Subcutaneous abdominal adipose tissue (tissue), 5 donors: ENCODE measurements at regions not wholly inside any gene's neighbourhood (a gene's known extent, or its start where the extent isn't known, plus 50 kb on each side); places are given as distances from the start of the nearest gene placed in this dataset.
A peak's percentile ranks its signal among the peaks of the same experiment; 100 is the strongest.
"Not testable (repeated sequence)": the region's sequence is repeated elsewhere in the genome, so short reads cannot be mapped to it uniquely, and the experiment has no call there.

ENCODE experiments used
- H3K27ac ChIP-seq: one replicate; pipeline ENCODE4 v1.7.0; 2013; ENCODE audit warnings: low read depth, mild to moderate bottlenecking, inconsistent platforms, low read length, moderate library complexity
- H3K27me3 ChIP-seq, 5 donors: one replicate each; pipeline ENCODE4 v1.7.0; 2013; ENCODE audit warnings: low read length in 5 of 5, inconsistent platforms in 1 of 5; ENCODE audit not compliant: control insufficient read depth in 5 of 5, insufficient read depth in 4 of 5
- H3K36me3 ChIP-seq, 5 donors: one replicate each; pipeline ENCODE4 v1.7.0; 2013; ENCODE audit warnings: low read length in 5 of 5; ENCODE audit not compliant: control insufficient read depth in 5 of 5, insufficient read depth in 5 of 5
- H3K4me1 ChIP-seq, 5 donors: one replicate each; pipeline ENCODE4 v1.7.0; 2013; ENCODE audit warnings: low read length in 5 of 5, mild to moderate bottlenecking in 3 of 5, moderate library complexity in 1 of 5; ENCODE audit not compliant: control insufficient read depth in 5 of 5, insufficient read depth in 5 of 5
- H3K4me3 ChIP-seq, 5 donors: one replicate each; pipeline ENCODE4 v1.7.0; 2013; ENCODE audit warnings: low read length in 5 of 5, low read depth in 1 of 5
- H3K9ac ChIP-seq, 5 donors: one replicate each; pipeline ENCODE4 v1.7.0; 2013; ENCODE audit warnings: low read length in 5 of 5, mild to moderate bottlenecking in 4 of 5, moderate library complexity in 3 of 5
- H3K9me3 ChIP-seq, 5 donors: one replicate each; pipeline ENCODE4 v1.7.0; 2013; ENCODE audit warnings: low read length in 5 of 5; ENCODE audit not compliant: control insufficient read depth in 5 of 5
- donor health status: healthy.
- donor health status: healthy.
- donor health status: healthy.
- donor health status: healthy.
- donor health status: healthy.

GRCh38 chr4:89489921-89490431 is 182.4 kb upstream of the GPRIN3 start:
- H3K4me1 ChIP-seq, H3K9me3 ChIP-seq, H3K27ac ChIP-seq, H3K4me3 ChIP-seq, H3K9ac ChIP-seq, H3K36me3 ChIP-seq, H3K27me3 ChIP-seq: not testable (repeated sequence)

DNA sequence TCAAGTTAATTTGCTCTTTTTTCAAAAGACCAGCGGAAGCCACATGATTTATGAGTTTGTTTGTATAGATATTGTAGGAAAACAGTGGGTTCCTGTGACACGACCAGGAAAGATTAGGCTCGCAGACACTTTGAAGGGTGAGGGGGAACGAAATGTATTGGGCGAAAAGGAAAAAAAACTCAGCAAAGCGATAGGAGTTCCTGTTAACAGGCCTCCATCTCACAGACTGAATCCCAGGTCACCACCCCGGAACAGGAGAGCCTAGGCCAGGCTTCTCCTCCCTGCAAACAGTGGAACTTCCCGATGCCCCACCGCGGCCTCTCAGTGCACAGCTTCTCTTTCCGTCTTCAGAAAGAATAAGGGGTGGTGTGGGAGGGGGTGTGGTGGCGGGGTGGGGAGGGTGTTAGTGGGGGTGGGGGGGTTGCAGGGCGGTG is 181.8 kb upstream of the GPRIN3 start:
- no peaks in the 10 kb centered on the region for H3K27me3 ChIP-seq
- H3K27ac ChIP-seq, result no peak overlapping the region
- H3K4me1 ChIP-seq, result peaks cover 0 to 7% (median 0%) of the 10 kb centered on the region in 5 donors
- H3K4me3 ChIP-seq, result no peak overlapping the region
- no peaks in the 10 kb centered on the region for H3K9me3 ChIP-seq
- H3K9ac ChIP-seq, result no peak overlapping the region
- no peaks in the 10 kb centered on the region for H3K36me3 ChIP-seq

- Histone ChIP-seq H3K27me3 (no peaks in the 10 kb centered on the region), H3K27ac (no peak overlapping the region), H3K36me3 (no peaks in the 10 kb centered on the region), H3K9me3 (no peaks in the 10 kb centered on the region), H3K4me1 (peaks cover 0 to 7% (median 0%) of the 10 kb centered on the region in 5 donors), H3K4me3 (no peak overlapping the region), H3K9ac (no peak overlapping the region)
These were observed 181.1 kb upstream of the GPRIN3 start for GRCh38 chr4:89488736-89489135.

- Histone ChIP-seq H3K4me1 (peaks cover 0 to 7% (median 0%) of the 10 kb centered on the region in 5 donors), H3K36me3 (no peaks in the 10 kb centered on the region), H3K9me3 (no peaks in the 10 kb centered on the region), H3K27ac (no peak overlapping the region), H3K27me3 (no peaks in the 10 kb centered on the region), H3K9ac (no peak overlapping the region), H3K4me3 (no peak overlapping the region)
These were observed 179.1 kb upstream of the GPRIN3 start for GRCh38 chr4:89486673-89487072.

- Histone ChIP-seq H3K9ac (no peak overlapping the region), H3K27me3 (no peaks in the 10 kb centered on the region), H3K4me3 (no peak overlapping the region), H3K27ac (no peak overlapping the region), H3K9me3 (no peaks in the 10 kb centered on the region), H3K36me3 (no peaks in the 10 kb centered on the region), H3K4me1 (peaks cover 0 to 7% (median 0%) of the 10 kb centered on the region in 5 donors)
These were observed 178.4 kb upstream of the GPRIN3 start for GRCh38 chr4:89486042-89486441.

GRCh38 chr4:89483833-89484232 is 176.2 kb upstream of the GPRIN3 start:
- Histone ChIP-seq H3K27ac (no peak overlapping the region), H3K36me3 (no peaks in the 10 kb centered on the region), H3K9ac (no peak overlapping the region), H3K9me3 (no peaks in the 10 kb centered on the region), H3K4me3 (no peak overlapping the region), H3K27me3 (no peaks in the 10 kb centered on the region), H3K4me1 (peaks cover 0 to 7% (median 0%) of the 10 kb centered on the region in 5 donors)

DNA sequence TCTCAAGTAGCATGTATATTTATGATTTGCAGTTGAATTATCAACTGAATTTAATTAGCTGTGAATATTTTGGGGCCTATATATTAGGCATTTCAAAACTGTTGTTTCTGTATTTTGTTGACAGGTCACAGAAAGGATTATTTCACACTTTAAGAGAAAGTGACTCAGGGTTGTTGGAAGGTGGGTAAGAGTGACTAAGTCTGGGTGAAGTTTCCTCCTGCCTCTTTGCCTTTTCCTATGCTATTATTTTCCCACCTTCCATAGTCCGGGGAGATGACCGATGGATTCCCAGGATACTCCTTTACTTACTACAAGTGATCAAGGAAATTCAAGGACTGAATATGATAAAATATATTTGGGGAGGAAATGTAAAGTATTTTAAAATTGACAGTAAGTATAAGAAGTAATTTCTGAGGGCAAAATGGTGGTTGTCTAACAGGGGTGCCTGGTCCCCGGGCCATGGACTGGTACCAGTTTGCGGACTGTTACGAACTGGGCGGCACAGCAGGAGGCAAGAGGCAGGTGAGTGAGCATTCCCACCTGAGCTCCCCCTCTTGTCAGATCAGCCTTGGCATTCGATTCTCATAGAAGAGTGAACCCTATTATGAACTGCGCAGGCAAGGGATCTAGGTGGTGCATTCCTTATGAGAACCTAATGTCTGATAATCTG is 175.5 kb upstream of the GPRIN3 start:
- Histone ChIP-seq H3K9me3 (no peaks in the 10 kb centered on the region), H3K27me3 (no peaks in the 10 kb centered on the region), H3K4me3 (no peak overlapping the region), H3K4me1 (peaks cover 0 to 7% (median 0%) of the 10 kb centered on the region in 5 donors), H3K36me3 (no peaks in the 10 kb centered on the region), H3K27ac (no peak overlapping the region), H3K9ac (no peak overlapping the region)

GRCh38 chr4:89482251-89482650 is 174.7 kb upstream of the GPRIN3 start:
- Histone ChIP-seq H3K4me3 (no peak overlapping the region), H3K9me3 (no peaks in the 10 kb centered on the region), H3K36me3 (no peaks in the 10 kb centered on the region), H3K27ac (no peak overlapping the region), H3K9ac (no peak overlapping the region), H3K27me3 (no peaks in the 10 kb centered on the region), H3K4me1 (no peaks in the 10 kb centered on the region)

- Histone ChIP-seq H3K36me3 (no peaks in the 10 kb centered on the region), H3K4me3 (peak overlapping the region in 1 of 5 donors; percentile 7), H3K9me3 (no peaks in the 10 kb centered on the region), H3K4me1 (no peaks in the 10 kb centered on the region), H3K9ac (no peak overlapping the region), H3K27me3 (no peaks in the 10 kb centered on the region), H3K27ac (no peak overlapping the region)
These were observed 162.4 kb upstream of the GPRIN3 start for GRCh38 chr4:89469930-89470375.

GRCh38 chr4:89469516-89469915 is 161.9 kb upstream of the GPRIN3 start:
- H3K36me3 ChIP-seq, result no peaks in the 10 kb centered on the region

More at GRCh38 chr4:89469516-89469915, 161.9 kb upstream of the GPRIN3 start:
- H3K9me3 ChIP-seq, result no peaks in the 10 kb centered on the region
- no peak overlapping the region for H3K27ac ChIP-seq
- H3K9ac ChIP-seq, result no peak overlapping the region
- no peaks in the 10 kb centered on the region for H3K27me3 ChIP-seq
- H3K4me1 ChIP-seq, result no peaks in the 10 kb centered on the region
- peak overlapping the region in 1 of 5 donors; percentile 7 for H3K4me3 ChIP-seq
